ENCODE measurements at regions not wholly inside any gene's neighbourhood (a gene's known extent, or its start where the extent isn't known, plus 50 kb on each side); places are given as distances from the start of the nearest gene placed in this dataset.

DNA sequence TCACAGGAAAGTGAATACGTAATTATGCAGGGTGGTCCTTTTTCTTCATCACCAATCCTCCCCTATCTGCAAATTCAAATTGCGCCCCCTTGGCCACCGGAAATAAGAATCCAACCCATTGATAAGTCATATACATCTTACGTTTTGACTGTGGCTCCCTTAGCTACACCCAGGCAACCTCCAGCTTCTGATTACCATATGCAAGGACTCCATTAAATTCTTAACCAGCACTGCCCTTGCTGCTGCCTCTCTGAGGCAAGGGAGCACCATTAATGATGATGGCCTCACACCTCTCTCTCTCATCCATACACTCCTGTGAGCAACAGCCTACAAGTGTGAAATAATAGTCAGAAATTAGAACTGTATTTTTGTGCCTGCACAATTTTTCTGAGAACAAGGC is 106.0 kb upstream of the NOCT start:
- H3K4me3 ChIP-seq (ENCODE audit: low read depth, low read length): no peak overlapping the region
- no peak for DNase-seq (ENCODE audit: low read depth)
- TF ChIP-seq, protein P1, sequence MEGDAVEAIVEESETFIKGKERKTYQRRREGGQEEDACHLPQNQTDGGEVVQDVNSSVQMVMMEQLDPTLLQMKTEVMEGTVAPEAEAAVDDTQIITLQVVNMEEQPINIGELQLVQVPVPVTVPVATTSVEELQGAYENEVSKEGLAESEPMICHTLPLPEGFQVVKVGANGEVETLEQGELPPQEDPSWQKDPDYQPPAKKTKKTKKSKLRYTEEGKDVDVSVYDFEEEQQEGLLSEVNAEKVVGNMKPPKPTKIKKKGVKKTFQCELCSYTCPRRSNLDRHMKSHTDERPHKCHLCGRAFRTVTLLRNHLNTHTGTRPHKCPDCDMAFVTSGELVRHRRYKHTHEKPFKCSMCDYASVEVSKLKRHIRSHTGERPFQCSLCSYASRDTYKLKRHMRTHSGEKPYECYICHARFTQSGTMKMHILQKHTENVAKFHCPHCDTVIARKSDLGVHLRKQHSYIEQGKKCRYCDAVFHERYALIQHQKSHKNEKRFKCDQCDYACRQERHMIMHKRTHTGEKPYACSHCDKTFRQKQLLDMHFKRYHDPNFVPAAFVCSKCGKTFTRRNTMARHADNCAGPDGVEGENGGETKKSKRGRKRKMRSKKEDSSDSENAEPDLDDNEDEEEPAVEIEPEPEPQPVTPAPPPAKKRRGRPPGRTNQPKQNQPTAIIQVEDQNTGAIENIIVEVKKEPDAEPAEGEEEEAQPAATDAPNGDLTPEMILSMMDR (conservative IDR thresholded peaks at IDR 0.05; ENCODE audit: low read depth, low read length): no peak

DNA sequence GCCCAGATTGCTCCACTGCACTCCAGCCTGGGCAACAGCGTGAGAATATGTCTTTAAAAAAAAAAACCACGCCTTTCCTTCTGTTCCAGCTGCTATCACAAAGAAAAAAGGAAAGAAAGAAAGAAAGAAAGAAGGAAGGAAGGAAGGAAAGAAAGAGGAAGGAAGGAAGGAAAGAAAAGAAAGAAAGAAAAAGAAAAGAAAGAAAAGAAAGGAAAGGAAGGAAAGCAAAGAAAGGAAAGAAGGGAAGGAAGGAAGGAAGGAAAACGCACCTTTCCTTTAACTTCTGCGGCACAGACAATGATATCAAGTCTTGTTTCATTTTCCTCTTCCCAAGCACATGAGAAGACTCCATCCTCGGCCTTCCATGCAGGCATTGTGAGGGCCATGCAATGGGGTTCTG is 107.4 kb upstream of the NOCT start:
- H3K4me3 ChIP-seq (ENCODE audit: low read depth, low read length): no peak overlapping the region
- TF ChIP-seq, protein P1 (conservative IDR thresholded peaks at IDR 0.05; ENCODE audit: low read depth, low read length): no peak
- no peak for DNase-seq (ENCODE audit: low read depth)

DNA sequence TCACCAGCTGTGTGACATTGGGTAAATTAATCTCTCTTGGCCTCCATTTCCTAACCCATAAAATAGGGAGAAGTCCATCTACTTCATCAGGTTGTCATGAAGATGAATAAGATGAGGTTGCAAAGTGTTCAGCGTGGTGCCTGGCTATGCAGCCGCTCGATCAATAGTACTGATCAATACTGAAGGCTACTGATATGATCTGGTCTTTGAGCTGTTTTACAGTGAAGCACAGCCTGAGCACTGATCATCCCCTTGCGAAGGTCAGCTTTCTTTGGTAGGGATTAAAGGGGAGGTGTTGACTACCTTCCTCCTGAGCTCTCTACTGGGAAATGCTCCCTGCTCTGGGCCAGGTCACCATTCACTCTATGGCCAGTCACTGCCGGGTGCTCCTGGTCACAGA is 108.4 kb upstream of the NOCT start:
- no peak for DNase-seq (ENCODE audit: low read depth)
- TF ChIP-seq, protein P1 (conservative IDR thresholded peaks at IDR 0.05; ENCODE audit: low read depth, low read length): no peak
- H3K4me3 ChIP-seq (ENCODE audit: low read depth, low read length): no peak overlapping the region

DNA sequence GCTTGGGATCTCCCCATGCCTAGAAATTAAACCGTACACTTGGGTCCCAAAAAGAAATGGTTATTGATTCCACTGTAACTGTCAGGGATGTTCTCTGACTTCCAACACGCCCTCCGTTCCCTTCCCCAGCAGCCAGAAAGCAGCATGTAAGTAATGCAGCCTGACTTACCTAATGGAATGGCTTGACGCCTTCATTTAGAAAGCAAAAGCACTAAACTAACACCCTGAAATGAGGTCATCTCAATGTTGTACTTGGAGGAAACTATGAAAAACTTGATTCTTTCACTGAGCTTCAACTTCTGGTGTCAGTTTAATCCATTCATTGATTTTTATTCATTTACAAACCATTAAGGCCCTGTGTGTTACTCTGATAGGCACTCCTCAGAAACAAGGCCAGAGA is 110.8 kb upstream of the NOCT start:
- no peak for DNase-seq (ENCODE audit: low read depth)
- TF ChIP-seq, protein P1 (conservative IDR thresholded peaks at IDR 0.05; ENCODE audit: low read depth, low read length): no peak
- no peak overlapping the region for H3K4me3 ChIP-seq (ENCODE audit: low read depth, low read length)

DNA sequence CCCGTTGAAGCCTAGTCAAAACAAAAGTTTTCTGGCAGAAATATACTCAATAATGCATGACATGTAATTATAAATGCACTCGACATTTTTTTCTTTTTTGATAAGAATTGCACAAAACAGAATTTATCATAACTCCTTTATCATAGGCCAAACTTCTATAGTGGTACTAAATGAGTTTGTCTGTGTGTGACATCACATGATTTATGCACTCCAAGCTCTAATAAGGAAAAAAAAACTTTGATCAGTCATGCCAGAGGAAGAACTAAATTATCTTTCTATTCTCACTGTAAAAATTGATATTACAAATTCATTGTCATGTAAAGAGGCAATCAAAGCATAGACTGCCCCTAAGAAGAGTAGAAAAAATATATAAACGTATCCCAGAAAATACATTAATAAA is 112.4 kb upstream of the NOCT start:
- DNase-seq (ENCODE audit: low read depth): no peak
- no peak overlapping the region for H3K4me3 ChIP-seq (ENCODE audit: low read depth, low read length)
- TF ChIP-seq, protein P1 (conservative IDR thresholded peaks at IDR 0.05; ENCODE audit: low read depth, low read length): no peak

DNA sequence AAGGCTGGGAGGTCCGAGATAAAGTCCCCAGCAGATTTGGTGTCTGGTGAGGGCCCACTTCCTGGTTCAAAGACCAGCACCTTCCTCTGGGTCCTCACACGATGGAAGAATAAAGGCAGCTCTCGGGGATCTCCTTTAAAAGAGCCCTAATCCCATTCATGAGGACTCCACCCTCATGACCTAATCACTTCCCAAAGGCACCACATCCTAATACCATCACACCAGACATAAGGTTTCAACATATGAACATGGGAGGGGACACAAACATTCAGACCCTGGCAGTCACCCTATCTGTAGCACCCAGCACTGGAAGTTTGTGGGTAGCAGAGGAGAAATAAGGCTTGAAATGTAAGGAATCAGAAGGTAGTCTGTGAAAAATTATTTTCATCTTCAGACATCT is 112.9 kb upstream of the NOCT start:
- H3K4me3 ChIP-seq (ENCODE audit: low read depth, low read length): no peak overlapping the region
- DNase-seq (ENCODE audit: low read depth): no peak
- TF ChIP-seq, protein P1 (conservative IDR thresholded peaks at IDR 0.05; ENCODE audit: low read depth, low read length): no peak

DNA sequence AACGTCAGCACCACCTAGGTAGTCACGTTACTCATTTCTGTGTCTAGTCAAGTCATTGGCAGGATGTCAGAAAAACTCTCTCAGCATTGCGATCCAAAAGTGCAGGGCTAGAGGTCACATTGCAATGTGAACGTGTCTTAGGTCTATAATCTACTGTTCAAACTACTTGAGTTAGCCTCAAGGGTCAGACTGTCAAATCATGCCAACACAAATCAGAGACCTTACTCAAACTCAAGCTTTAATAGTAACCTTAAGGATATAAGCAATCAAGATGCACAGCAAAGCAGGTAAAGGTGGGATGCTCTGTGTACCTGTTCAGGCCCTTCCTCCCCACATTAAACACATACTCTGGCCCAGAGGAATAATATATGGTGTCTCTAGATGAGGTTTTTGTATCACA is 114.4 kb upstream of the NOCT start:
- no peak overlapping the region for H3K4me3 ChIP-seq (ENCODE audit: low read depth, low read length)
- DNase-seq (ENCODE audit: low read depth): no peak
- TF ChIP-seq, protein P1 (conservative IDR thresholded peaks at IDR 0.05; ENCODE audit: low read depth, low read length): no peak

All from epithelial cell of proximal tubule (primary cell).